Adrenal gland (tissue), 5 donors: ENCODE measurements at regions not wholly inside any gene's neighbourhood (a gene's known extent, or its start where the extent isn't known, plus 50 kb on each side); places are given as distances from the start of the nearest gene placed in this dataset.

Source experiments
- CTCF ChIP-seq, 6 experiments: fragments of 450-650 bp in 4 of 6; fragments of 200-600 bp in 2 of 6; sonication (generic) in 1 of 6; IDR thresholded peaks; 1 replicate in 5 of 6; 2 replicates in 1 of 6; pipeline versions ENCODE4 v1.5.1 to v1.8.0; 2016 to 2021; ENCODE audit warnings: antibody characterized with exemption in 6 of 6, mild to moderate bottlenecking in 2 of 6, moderate library complexity in 1 of 6
- POLR2A ChIP-seq, 2 donors: fragments of 450-650 bp; IDR thresholded peaks; one replicate each; pipeline ENCODE4 v1.6.1; 2017; ENCODE audit warnings: antibody characterized with exemption in 2 of 2, mild to moderate bottlenecking in 2 of 2, moderate library complexity in 1 of 2
- donor health status: DM: no; HTN: no; CAD: no.

GRCh38 chr4:141884070-141884469 lies 247.7 kb downstream of the IL15 start:
- TF ChIP-seq CTCF (IDR thresholded peaks at IDR 0.05), result no peak
- no peak for TF ChIP-seq POLR2A (IDR thresholded peaks at IDR 0.05)
